PC-3 (cell line): ENCODE measurements at regions not wholly inside any gene's neighbourhood (a gene's known extent, or its start where the extent isn't known, plus 50 kb on each side); places are given as distances from the start of the nearest gene placed in this dataset.

ENCODE experiments used
- CTCF ChIP-seq: fragments of 300-600 bp; sonication (generic); conservative IDR thresholded peaks from 2 replicates; pipeline ENCODE4 v1.5.1; 2017; ENCODE audit warnings: antibody characterized with exemption, low read depth, mild to moderate bottlenecking, low read length
- EZH2 ChIP-seq: fragments of 300-600 bp; sonication (generic); IDR thresholded peaks from one replicate; pipeline ENCODE4 v1.6.1; 2017; ENCODE audit warnings: antibody characterized with exemption, mild to moderate bottlenecking, low read length; ENCODE audit not compliant: unreplicated experiment
- EZH2phosphoT487 ChIP-seq: fragments of 300-600 bp; sonication (generic); IDR thresholded peaks from 2 replicates; pipeline ENCODE4 v1.6.1; 2018; ENCODE audit warnings: mild to moderate bottlenecking, antibody characterized with exemption, low read length, borderline replicate concordance

- TF ChIP-seq EZH2 (no peak), CTCF (peak; percentile 81), EZH2phosphoT487 (no peak)
Measured at GRCh38 chr4:82268050-82268825, 105.6 kb downstream of the HNRNPD start.
